ENCODE measurements at regions not wholly inside any gene's neighbourhood (a gene's known extent, or its start where the extent isn't known, plus 50 kb on each side); places are given as distances from the start of the nearest gene placed in this dataset.

- H3K4me2 ChIP-seq (ENCODE audit: control insufficient read depth, insufficient read depth) = no peak overlapping the region
- H3K4me1 ChIP-seq (ENCODE audit: control insufficient read depth, insufficient read depth, low read length) = no peaks in the 10 kb centered on the region
- ChIA-PET RAD21 (ENCODE audit: unreplicated experiment) (no interaction called here), CTCF (interaction anchor here (0.9 kb wide), 1 partner anchor 14 kb away, joined by 6 read pairs; no protein-coding TSS in a partner anchor), SMC1A (ENCODE audit: uncharacterized antibody, unreplicated experiment) (interaction anchor here (1.2 to 1.9 kb wide), 2 partner anchors 10 to 14 kb away, joined by 3 to 7 read pairs; no protein-coding TSS in a partner anchor), POLR2A (no interaction called here)
- H3K36me3 ChIP-seq (ENCODE audit: control insufficient read depth in 2 of 2, insufficient read depth in 2 of 2, low read length in 1 of 2) = no peaks in the 10 kb centered on the region
- H2AFZ ChIP-seq (ENCODE audit: control insufficient read depth, low read depth, low read length) = no peak overlapping the region
- TF ChIP-seq POLR2A (IDR thresholded peaks at IDR 0.05; ENCODE audit: low read depth, low read length) (no peak), PKNOX1 (IDR thresholded peaks at IDR 0.05) (peak; percentile 62), CTCF (IDR thresholded peaks at IDR 0.05 in 2 of 3, conservative IDR thresholded peaks at IDR 0.05 in 1 of 3; ENCODE audit: control insufficient read depth in 2 of 3, extremely low read depth in 1 of 3, insufficient read depth in 1 of 3, low read depth in 3 of 3, low read length in 3 of 3) (peak in 2 of 3 experiments; percentile 2 to 29; a peak in 1 of 6 replicates), ZBTB33 (IDR thresholded peaks at IDR 0.05) (peak; percentile 59; the same call in 1 of the 2 replicates), SIN3A (IDR thresholded peaks at IDR 0.05; ENCODE audit: low read depth, low read length) (no peak)
- BruUV-seq (replicated peaks) = no TSS peak
- H3K4me3 ChIP-seq = no peak overlapping the region
- no peaks in the 10 kb centered on the region for H4K20me1 ChIP-seq (ENCODE audit: control insufficient read depth, insufficient read depth)
- H3K27ac ChIP-seq (ENCODE audit: control insufficient read depth, insufficient read depth) = no peak overlapping the region
- FAIRE-seq (no peak), ATAC-seq (peak; percentile 55), DNase-seq (ENCODE audit: low read depth, low spot score) (no peak)
- in situ Hi-C loops (cut with MboI) (no loop called here), intact Hi-C loops (cut with micrococcal nuclease; ENCODE audit: unreplicated experiment) (no loop called here)
- H3K27me3 ChIP-seq (replicated peaks in 1 of 2; ENCODE audit: control insufficient read depth in 2 of 2, insufficient read depth in 2 of 2, low read length in 1 of 2) = no peaks in the 10 kb centered on the region
- H3K79me2 ChIP-seq (ENCODE audit: control insufficient read depth, insufficient read depth, low read length) = no peaks in the 10 kb centered on the region
- peaks cover 1% of the 10 kb centered on the region; the same call in 1 of the 3 replicates for H3K9me3 ChIP-seq (replicated peaks; ENCODE audit: control insufficient read depth, insufficient read depth, low read length)
- H3K9ac ChIP-seq (ENCODE audit: control insufficient read depth, insufficient read depth, low read length) = no peak overlapping the region
- WGBS (ENCODE audit: insufficient coverage, insufficient replicate concordance, low lambda C conversion rate, missing lambda C conversion rate) = 39% methylated on average over 8 of the region's 8 CpGs
These were observed 169.2 kb upstream of the ATP6AP2 start for GRCh38 chrX:40411340-40412111.
